ENCODE measurements at regions not wholly inside any gene's neighbourhood (a gene's known extent, or its start where the extent isn't known, plus 50 kb on each side); places are given as distances from the start of the nearest gene placed in this dataset.
"Not testable (repeated sequence)": the region's sequence is repeated elsewhere in the genome, so short reads cannot be mapped to it uniquely, and the experiment has no call there.

GRCh38 chr17:13813347-13814240 is 211.9 kb upstream of the HS3ST3A1 start:
- H3K27me3 ChIP-seq (ENCODE audit: insufficient read depth, low read length), result no peaks in the 10 kb centered on the region
- no peaks in the 10 kb centered on the region for H3K4me1 ChIP-seq (ENCODE audit: control insufficient read depth, insufficient read depth, low read length, unreplicated experiment)
- H2AFZ ChIP-seq (ENCODE audit: low read length, unreplicated experiment), result no peak overlapping the region
- no peaks in the 10 kb centered on the region for H3K36me3 ChIP-seq (ENCODE audit: insufficient read depth, low read length)
- H3K79me2 ChIP-seq (ENCODE audit: control insufficient read depth, insufficient read depth, low read length, unreplicated experiment), result no peaks in the 10 kb centered on the region
- H3K4me3 ChIP-seq (ENCODE audit: low read depth, low read length), result no peak overlapping the region
- no peak overlapping the region for H3K27ac ChIP-seq (ENCODE audit: low read depth, low read length)

- Histone ChIP-seq H3K4me3 (ENCODE audit: low read depth, low read length) (no peak overlapping the region), H3K79me2 (ENCODE audit: control insufficient read depth, insufficient read depth, low read length, unreplicated experiment) (no peaks in the 10 kb centered on the region), H3K27me3 (ENCODE audit: insufficient read depth, low read length) (no peaks in the 10 kb centered on the region), H3K27ac (ENCODE audit: low read depth, low read length) (no peak overlapping the region), H3K36me3 (ENCODE audit: insufficient read depth, low read length) (no peaks in the 10 kb centered on the region), H2AFZ (ENCODE audit: low read length, unreplicated experiment) (no peak overlapping the region), H3K4me1 (ENCODE audit: control insufficient read depth, insufficient read depth, low read length, unreplicated experiment) (no peaks in the 10 kb centered on the region)
These were observed 221.0 kb upstream of the HS3ST3A1 start for GRCh38 chr17:13822700-13823099.

DNA sequence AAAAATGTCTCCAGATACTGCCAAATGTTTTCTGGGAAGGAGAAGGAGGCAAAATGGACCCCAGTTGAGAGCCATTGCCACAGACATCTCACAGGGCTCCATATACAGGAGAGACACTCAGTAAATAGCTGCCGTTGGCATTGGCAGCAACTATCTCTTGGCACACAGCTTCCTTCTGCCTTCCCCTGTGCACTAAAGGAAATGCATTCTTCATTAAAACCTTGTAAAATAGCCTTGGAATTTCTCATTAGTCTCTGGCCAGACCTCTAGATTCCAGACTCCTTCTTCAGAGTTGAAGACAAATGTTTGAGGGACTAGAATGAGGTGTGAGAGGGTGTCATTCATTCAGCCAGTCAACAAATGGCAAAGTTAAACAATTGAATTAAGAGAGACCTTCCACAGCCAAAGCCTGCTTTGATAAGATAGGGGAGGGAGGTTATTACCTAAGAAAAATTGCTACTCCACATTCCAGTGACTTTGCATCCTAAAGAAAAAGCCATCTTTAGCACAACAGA is 223.9 kb upstream of the HS3ST3A1 start:
- H3K27me3 ChIP-seq (ENCODE audit: insufficient read depth, low read length), result no peaks in the 10 kb centered on the region
- no peak overlapping the region for H3K4me3 ChIP-seq (ENCODE audit: low read depth, low read length)
- no peaks in the 10 kb centered on the region for H3K79me2 ChIP-seq (ENCODE audit: control insufficient read depth, insufficient read depth, low read length, unreplicated experiment)
- H2AFZ ChIP-seq (ENCODE audit: low read length, unreplicated experiment), result no peak overlapping the region
- no peaks in the 10 kb centered on the region for H3K4me1 ChIP-seq (ENCODE audit: control insufficient read depth, insufficient read depth, low read length, unreplicated experiment)
- H3K36me3 ChIP-seq (ENCODE audit: insufficient read depth, low read length), result no peaks in the 10 kb centered on the region
- H3K27ac ChIP-seq (ENCODE audit: low read depth, low read length), result no peak overlapping the region

- Histone ChIP-seq H3K4me3 (ENCODE audit: low read depth, low read length) (no peak overlapping the region), H2AFZ (ENCODE audit: low read length, unreplicated experiment) (no peak overlapping the region), H3K27me3 (ENCODE audit: insufficient read depth, low read length) (no peaks in the 10 kb centered on the region), H3K36me3 (ENCODE audit: insufficient read depth, low read length) (no peaks in the 10 kb centered on the region), H3K4me1 (ENCODE audit: control insufficient read depth, insufficient read depth, low read length, unreplicated experiment) (no peaks in the 10 kb centered on the region), H3K79me2 (ENCODE audit: control insufficient read depth, insufficient read depth, low read length, unreplicated experiment) (no peaks in the 10 kb centered on the region), H3K27ac (ENCODE audit: low read depth, low read length) (no peak overlapping the region)
These were observed 225.4 kb upstream of the HS3ST3A1 start for GRCh38 chr17:13827118-13827517.

DNA sequence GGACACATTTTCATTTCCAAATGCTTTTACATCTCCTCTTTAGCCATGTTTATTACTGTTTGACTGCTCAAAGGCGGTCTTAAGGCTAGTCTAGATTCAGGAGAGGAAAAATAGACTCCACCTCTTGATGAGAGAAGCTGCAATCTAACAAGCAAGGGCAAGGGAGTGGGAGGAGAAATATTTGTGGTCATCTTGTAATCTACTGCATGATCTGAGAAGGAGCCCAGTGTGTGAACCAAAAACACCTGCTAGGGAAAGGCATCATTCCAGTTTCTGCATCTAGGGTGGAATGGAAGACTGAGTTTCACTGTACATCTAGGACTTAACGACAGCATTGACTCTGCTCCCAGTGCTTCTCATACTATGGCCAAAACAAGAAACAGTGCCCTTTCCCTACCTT is 232.2 kb upstream of the HS3ST3A1 start:
- Histone ChIP-seq H3K79me2 (ENCODE audit: control insufficient read depth, insufficient read depth, low read length, unreplicated experiment) (no peaks in the 10 kb centered on the region), H3K4me3 (ENCODE audit: low read depth, low read length) (no peak overlapping the region), H3K27ac (ENCODE audit: low read depth, low read length) (no peak overlapping the region), H3K27me3 (ENCODE audit: insufficient read depth, low read length) (no peaks in the 10 kb centered on the region), H3K4me1 (ENCODE audit: control insufficient read depth, insufficient read depth, low read length, unreplicated experiment) (no peaks in the 10 kb centered on the region), H2AFZ (ENCODE audit: low read length, unreplicated experiment) (no peak overlapping the region), H3K36me3 (ENCODE audit: insufficient read depth, low read length) (no peaks in the 10 kb centered on the region)

DNA sequence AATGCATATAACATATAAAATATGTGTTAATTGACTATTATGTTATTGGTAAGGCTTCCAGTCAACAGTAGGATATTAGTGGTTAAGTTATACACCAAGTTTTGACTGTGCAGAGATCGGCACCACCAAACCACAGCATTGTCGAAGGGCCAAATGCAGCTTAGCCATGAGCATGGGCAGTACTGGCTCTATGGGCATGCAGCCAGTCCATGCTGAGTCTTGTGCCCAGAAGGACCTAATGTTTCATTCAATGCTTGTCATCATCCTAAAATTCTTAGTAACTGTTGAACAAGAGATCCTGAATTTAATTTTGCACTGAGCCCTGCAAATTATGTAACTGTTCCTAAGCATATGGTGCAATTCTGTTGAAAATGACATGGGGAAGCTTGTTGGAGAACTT is 233.4 kb upstream of the HS3ST3A1 start:
- Histone ChIP-seq H2AFZ (ENCODE audit: low read length, unreplicated experiment) (no peak overlapping the region), H3K4me1 (ENCODE audit: control insufficient read depth, insufficient read depth, low read length, unreplicated experiment) (no peaks in the 10 kb centered on the region), H3K36me3 (ENCODE audit: insufficient read depth, low read length) (no peaks in the 10 kb centered on the region), H3K27me3 (ENCODE audit: insufficient read depth, low read length) (no peaks in the 10 kb centered on the region), H3K4me3 (ENCODE audit: low read depth, low read length) (no peak overlapping the region), H3K27ac (ENCODE audit: low read depth, low read length) (no peak overlapping the region), H3K79me2 (ENCODE audit: control insufficient read depth, insufficient read depth, low read length, unreplicated experiment) (no peaks in the 10 kb centered on the region)

GRCh38 chr17:13837417-13837816 is 231.9 kb upstream of the COX10 start:
- Histone ChIP-seq H3K27me3 (ENCODE audit: insufficient read depth, low read length) (no peaks in the 10 kb centered on the region), H3K36me3 (ENCODE audit: insufficient read depth, low read length) (no peaks in the 10 kb centered on the region), H3K27ac (ENCODE audit: low read depth, low read length) (no peak overlapping the region), H2AFZ (ENCODE audit: low read length, unreplicated experiment) (no peak overlapping the region), H3K4me1 (ENCODE audit: control insufficient read depth, insufficient read depth, low read length, unreplicated experiment) (no peaks in the 10 kb centered on the region), H3K4me3 (ENCODE audit: low read depth, low read length) (no peak overlapping the region), H3K79me2 (ENCODE audit: control insufficient read depth, insufficient read depth, low read length, unreplicated experiment) (no peaks in the 10 kb centered on the region)

- no peak overlapping the region for H3K4me3 ChIP-seq (ENCODE audit: low read depth, low read length)
- no peak overlapping the region for H3K27ac ChIP-seq (ENCODE audit: low read depth, low read length)
- H3K27me3 ChIP-seq (ENCODE audit: insufficient read depth, low read length), result no peaks in the 10 kb centered on the region
- H3K36me3 ChIP-seq (ENCODE audit: insufficient read depth, low read length), result no peaks in the 10 kb centered on the region
- H3K4me1 ChIP-seq (ENCODE audit: control insufficient read depth, insufficient read depth, low read length, unreplicated experiment), result no peaks in the 10 kb centered on the region
- H2AFZ ChIP-seq (ENCODE audit: low read length, unreplicated experiment), result no peak overlapping the region
- no peaks in the 10 kb centered on the region for H3K79me2 ChIP-seq (ENCODE audit: control insufficient read depth, insufficient read depth, low read length, unreplicated experiment)
These were observed 229.1 kb upstream of the COX10 start for GRCh38 chr17:13840254-13840653.

DNA sequence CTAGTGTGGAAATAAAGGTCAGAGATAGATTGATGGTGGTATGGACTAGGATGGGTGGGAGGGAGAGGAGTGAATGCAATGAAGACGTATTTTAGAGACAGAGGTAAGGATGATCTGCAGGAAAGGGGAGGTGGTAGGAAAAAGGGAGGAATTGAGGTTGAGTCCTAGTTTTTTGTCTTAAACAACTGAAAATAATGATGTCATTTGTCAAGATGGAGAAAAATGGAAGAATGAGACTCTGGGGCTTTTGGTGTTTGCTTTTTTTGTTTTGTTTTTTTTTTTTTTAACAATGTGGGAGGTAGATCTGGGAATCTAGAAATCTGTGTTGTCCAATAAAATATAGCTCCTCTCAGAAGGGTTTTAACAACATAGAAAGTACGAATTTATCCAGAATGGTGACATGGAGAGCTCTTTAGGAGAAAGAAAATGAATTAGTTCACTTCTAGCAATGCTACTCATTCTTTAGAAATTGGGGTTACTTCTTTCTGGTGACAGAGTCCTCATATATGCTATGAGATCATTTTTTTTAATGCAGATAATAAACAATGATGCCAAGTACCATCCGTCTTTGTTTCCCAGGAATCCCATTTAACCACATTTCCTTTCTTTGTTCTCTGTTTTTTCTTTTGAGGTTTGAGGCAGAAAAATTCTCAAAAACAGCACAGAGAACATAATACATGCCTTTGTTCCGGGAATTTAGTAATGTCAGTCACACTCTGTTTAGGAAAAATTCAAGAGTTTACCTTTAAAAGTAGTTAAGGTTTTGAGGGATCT is 225.3 kb upstream of the COX10 start:
- H3K4me3 ChIP-seq (ENCODE audit: low read depth, low read length), result no peak overlapping the region
- no peaks in the 10 kb centered on the region for H3K4me1 ChIP-seq (ENCODE audit: control insufficient read depth, insufficient read depth, low read length, unreplicated experiment)
- H3K36me3 ChIP-seq (ENCODE audit: insufficient read depth, low read length), result no peaks in the 10 kb centered on the region
- no peak overlapping the region for H3K27ac ChIP-seq (ENCODE audit: low read depth, low read length)
- H2AFZ ChIP-seq (ENCODE audit: low read length, unreplicated experiment), result no peak overlapping the region
- no peaks in the 10 kb centered on the region for H3K79me2 ChIP-seq (ENCODE audit: control insufficient read depth, insufficient read depth, low read length, unreplicated experiment)
- H3K27me3 ChIP-seq (ENCODE audit: insufficient read depth, low read length), result no peaks in the 10 kb centered on the region

DNA sequence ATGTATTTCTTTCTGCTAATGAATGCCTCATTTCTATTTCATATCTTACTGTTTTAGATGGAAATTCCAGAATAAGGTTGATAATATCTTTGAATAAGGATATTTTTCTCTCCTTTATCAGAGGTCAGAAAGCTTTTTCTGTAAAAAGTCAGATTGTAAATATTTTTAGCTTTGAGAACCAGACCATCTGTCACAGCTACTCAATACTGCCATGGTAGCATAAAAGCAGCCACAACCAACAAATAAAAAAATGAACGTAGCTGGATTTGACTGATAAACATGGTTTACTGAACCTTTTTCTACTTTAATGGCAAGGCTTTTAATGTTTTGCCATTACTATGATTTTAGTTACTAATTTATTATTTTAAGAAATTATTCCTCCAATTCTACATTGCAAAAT is 217.4 kb upstream of the COX10 start:
- Histone ChIP-seq H3K27me3 (ENCODE audit: insufficient read depth, low read length) (no peaks in the 10 kb centered on the region), H3K4me3 (ENCODE audit: low read depth, low read length) (no peak overlapping the region), H3K27ac (ENCODE audit: low read depth, low read length) (no peak overlapping the region), H3K79me2 (ENCODE audit: control insufficient read depth, insufficient read depth, low read length, unreplicated experiment) (no peaks in the 10 kb centered on the region), H3K4me1 (ENCODE audit: control insufficient read depth, insufficient read depth, low read length, unreplicated experiment) (no peaks in the 10 kb centered on the region), H3K36me3 (ENCODE audit: insufficient read depth, low read length) (no peaks in the 10 kb centered on the region), H2AFZ (ENCODE audit: low read length, unreplicated experiment) (no peak overlapping the region)

DNA sequence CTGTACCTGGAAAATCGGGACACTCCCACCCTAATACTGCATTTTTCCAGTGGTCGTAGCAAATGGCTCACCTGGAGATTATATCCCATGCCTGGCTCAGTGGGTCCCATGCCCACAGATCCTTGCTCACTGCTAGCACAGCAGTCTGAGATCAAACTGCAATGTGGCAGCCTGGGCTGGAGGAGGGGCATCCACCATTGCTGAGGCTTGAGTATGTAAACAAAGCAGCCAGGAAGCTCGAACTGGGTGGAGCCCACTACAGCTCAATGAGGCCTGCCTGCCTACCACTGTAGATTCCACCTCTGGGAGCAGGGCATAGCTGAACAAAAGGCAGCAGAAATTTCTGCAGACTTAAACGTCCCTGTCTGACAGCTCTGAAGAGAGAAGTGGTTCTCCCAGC is 213.6 kb upstream of the COX10 start:
- H3K27ac ChIP-seq (ENCODE audit: low read depth, low read length); H3K79me2 ChIP-seq (ENCODE audit: control insufficient read depth, insufficient read depth, low read length, unreplicated experiment); H3K4me1 ChIP-seq (ENCODE audit: control insufficient read depth, insufficient read depth, low read length, unreplicated experiment): not testable (repeated sequence)

More for the DNA sequence above, 213.6 kb upstream of the COX10 start:
- not testable (repeated sequence) for H3K36me3 ChIP-seq (ENCODE audit: insufficient read depth, low read length); H3K4me3 ChIP-seq (ENCODE audit: low read depth, low read length); H2AFZ ChIP-seq (ENCODE audit: low read length, unreplicated experiment); H3K27me3 ChIP-seq (ENCODE audit: insufficient read depth, low read length)

Measured in ACC112 (cell line).